Ishikawa (cell line): ENCODE measurements at regions not wholly inside any gene's neighbourhood (a gene's known extent, or its start where the extent isn't known, plus 50 kb on each side); places are given as distances from the start of the nearest gene placed in this dataset.

Source experiments
- CEBPB ChIP-seq: IDR thresholded peaks from 2 replicates; pipeline ENCODE4 v1.6.1; 2012
- CREB1 ChIP-seq: IDR thresholded peaks from 2 replicates; pipeline ENCODE4 v1.6.1; 2012; ENCODE audit warnings: low read depth
- EGR1 ChIP-seq: IDR thresholded peaks from 2 replicates; pipeline ENCODE4 v1.6.1; 2012
- EP300 ChIP-seq: IDR thresholded peaks from 2 replicates; pipeline ENCODE4 v1.6.1; 2012; ENCODE audit warnings: borderline replicate concordance
- FOXM1 ChIP-seq: IDR thresholded peaks from 2 replicates; pipeline ENCODE4 v1.6.1; 2012; ENCODE audit warnings: low read depth, borderline replicate concordance
- MAX ChIP-seq: IDR thresholded peaks from 2 replicates; pipeline ENCODE4 v1.6.1; 2012
- NFIC ChIP-seq: IDR thresholded peaks from 2 replicates; pipeline ENCODE4 v1.6.1; 2012
- RAD21 ChIP-seq: IDR thresholded peaks from 2 replicates; pipeline ENCODE4 v1.6.1; 2012; ENCODE audit warnings: low read depth
- REST ChIP-seq: IDR thresholded peaks from 2 replicates; pipeline ENCODE4 v1.6.1; 2012; ENCODE audit warnings: low read depth, mild to moderate bottlenecking
- TAF1 ChIP-seq: IDR thresholded peaks from 2 replicates; pipeline ENCODE4 v1.6.1; 2012; ENCODE audit warnings: low read depth, mild to moderate bottlenecking
- TCF12 ChIP-seq: IDR thresholded peaks from 2 replicates; pipeline ENCODE4 v1.6.1; 2012; ENCODE audit warnings: low read depth
- YY1 ChIP-seq: IDR thresholded peaks from 2 replicates; pipeline ENCODE4 v1.6.1; 2012; ENCODE audit warnings: low read depth

DNA sequence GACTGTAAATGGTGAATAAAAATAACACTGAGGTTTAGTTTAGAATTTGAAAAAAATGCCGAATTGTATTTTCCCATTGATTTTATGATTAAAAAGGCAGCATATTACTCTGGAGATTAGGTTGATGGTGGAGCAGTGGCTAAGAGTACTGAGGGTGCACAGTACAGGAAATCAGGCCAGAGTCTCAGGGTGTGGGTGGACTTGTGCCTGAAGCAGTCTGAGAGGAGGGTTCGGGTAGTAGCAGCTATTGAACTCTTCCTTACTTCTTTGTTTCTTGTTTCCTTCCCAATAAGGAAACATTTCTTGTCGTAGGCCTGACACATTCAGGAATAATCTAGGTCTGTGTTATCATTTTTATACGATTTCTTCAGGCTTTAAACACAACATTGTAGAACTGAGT lies 319.0 kb upstream of the MBL2 start:
- no peak for TF ChIP-seq EGR1
- no peak for TF ChIP-seq EP300
- no peak for TF ChIP-seq MAX
- no peak for TF ChIP-seq YY1
- TF ChIP-seq FOXM1: no peak
- TF ChIP-seq TAF1: no peak
- TF ChIP-seq RAD21: no peak
- TF ChIP-seq TCF12: no peak
- no peak for TF ChIP-seq CREB1
- TF ChIP-seq REST: no peak
- no peak for TF ChIP-seq NFIC
- TF ChIP-seq CEBPB: no peak
